ENCODE measurements at regions not wholly inside any gene's neighbourhood (a gene's known extent, or its start where the extent isn't known, plus 50 kb on each side); places are given as distances from the start of the nearest gene placed in this dataset.

DNA sequence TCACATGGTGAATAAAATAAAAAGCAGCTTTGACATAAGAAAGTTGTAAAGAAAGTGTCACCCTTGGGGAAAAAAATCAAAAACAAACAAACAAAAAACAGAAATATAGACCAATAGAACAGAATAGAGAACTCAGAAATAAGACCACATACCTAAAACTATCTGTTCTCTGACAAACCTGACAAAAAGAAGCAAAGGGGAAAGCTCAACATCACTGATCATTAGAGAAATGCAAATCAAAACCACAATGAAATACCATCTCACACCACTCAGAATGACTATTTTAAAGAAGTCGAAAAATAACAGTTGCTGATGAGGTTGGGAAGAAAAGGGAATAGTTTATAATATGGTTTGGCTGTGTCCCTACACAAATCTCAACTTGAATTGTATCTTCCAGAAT, 159.1 kb downstream of the TINAG start:
- DNase-seq: no peak
- H3K4me1 ChIP-seq: no peaks in the 10 kb centered on the region
- TF ChIP-seq, protein P1, sequence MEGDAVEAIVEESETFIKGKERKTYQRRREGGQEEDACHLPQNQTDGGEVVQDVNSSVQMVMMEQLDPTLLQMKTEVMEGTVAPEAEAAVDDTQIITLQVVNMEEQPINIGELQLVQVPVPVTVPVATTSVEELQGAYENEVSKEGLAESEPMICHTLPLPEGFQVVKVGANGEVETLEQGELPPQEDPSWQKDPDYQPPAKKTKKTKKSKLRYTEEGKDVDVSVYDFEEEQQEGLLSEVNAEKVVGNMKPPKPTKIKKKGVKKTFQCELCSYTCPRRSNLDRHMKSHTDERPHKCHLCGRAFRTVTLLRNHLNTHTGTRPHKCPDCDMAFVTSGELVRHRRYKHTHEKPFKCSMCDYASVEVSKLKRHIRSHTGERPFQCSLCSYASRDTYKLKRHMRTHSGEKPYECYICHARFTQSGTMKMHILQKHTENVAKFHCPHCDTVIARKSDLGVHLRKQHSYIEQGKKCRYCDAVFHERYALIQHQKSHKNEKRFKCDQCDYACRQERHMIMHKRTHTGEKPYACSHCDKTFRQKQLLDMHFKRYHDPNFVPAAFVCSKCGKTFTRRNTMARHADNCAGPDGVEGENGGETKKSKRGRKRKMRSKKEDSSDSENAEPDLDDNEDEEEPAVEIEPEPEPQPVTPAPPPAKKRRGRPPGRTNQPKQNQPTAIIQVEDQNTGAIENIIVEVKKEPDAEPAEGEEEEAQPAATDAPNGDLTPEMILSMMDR (IDR thresholded peaks at IDR 0.05): no peak
- H3K36me3 ChIP-seq: no peaks in the 10 kb centered on the region
- no peaks in the 10 kb centered on the region for H3K9me3 ChIP-seq
- no peak overlapping the region for H3K27ac ChIP-seq
- H3K4me3 ChIP-seq: no peak overlapping the region
- intact Hi-C loops (cut with DNase I): no loop called here
- WGBS, 2 donors: 78 to 79% methylated on average over 1 of the region's 1 CpG
- no peaks in the 10 kb centered on the region for H3K27me3 ChIP-seq
- no peak for ATAC-seq

DNA sequence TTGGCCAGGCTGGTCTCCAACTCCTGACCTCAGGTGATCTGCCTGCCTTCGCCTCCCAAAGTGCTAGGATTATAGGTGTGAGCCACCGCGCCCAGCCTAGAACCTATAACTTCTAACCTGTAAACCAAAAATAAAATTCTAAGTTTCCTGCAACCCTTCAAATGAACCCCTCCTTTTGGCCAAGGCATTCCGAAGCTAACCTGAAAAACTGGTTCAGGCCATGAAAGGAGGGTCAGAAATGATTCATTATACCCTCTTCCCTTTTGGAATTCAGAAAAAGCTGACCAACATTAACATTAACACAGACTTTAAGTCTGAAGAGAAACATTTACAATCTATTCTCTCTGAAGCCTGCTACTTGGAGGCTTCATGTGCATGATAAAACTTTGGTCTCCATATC, 165.1 kb downstream of the TINAG start:
- Histone ChIP-seq H3K27me3 (no peaks in the 10 kb centered on the region), H3K4me1 (no peaks in the 10 kb centered on the region), H3K27ac (no peak overlapping the region), H3K9me3 (no peaks in the 10 kb centered on the region), H3K36me3 (no peaks in the 10 kb centered on the region), H3K4me3 (no peak overlapping the region)
- no peak for DNase-seq
- intact Hi-C loops (cut with DNase I): no loop called here
- TF ChIP-seq, protein P1 (IDR thresholded peaks at IDR 0.05): no peak
- no peak for ATAC-seq
- WGBS, 2 donors: 86 to 91% methylated on average over 4 of the region's 4 CpGs

DNA sequence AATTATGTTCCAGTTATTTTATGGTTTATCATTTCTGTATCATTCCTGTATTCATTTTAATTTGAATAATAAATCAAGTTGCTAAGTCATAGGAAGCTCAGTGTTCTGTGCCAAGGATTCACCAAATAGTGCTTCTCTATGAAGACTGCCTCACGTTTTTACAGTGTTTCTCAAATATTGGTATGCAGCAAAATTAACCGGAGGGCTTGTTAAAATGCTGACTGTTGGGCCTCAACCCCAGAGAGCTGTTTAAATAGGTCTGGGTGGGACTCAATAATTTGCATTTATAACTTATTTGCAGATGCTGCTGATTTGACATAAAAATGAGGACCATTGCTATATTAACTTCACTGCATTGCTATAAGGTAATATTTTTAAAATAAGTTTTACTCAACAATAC, 166.7 kb downstream of the TINAG start:
- ATAC-seq: no peak
- H3K4me1 ChIP-seq: no peaks in the 10 kb centered on the region
- TF ChIP-seq, protein P1 (IDR thresholded peaks at IDR 0.05): no peak
- H3K27ac ChIP-seq: no peak overlapping the region
- 66 to 82% methylated on average over 2 of the region's 2 CpGs for WGBS, 2 donors
- no peak overlapping the region for H3K4me3 ChIP-seq
- intact Hi-C loops (cut with DNase I): no loop called here
- no peaks in the 10 kb centered on the region for H3K36me3 ChIP-seq
- H3K27me3 ChIP-seq: no peaks in the 10 kb centered on the region
- DNase-seq: no peak
- H3K9me3 ChIP-seq: no peaks in the 10 kb centered on the region

DNA sequence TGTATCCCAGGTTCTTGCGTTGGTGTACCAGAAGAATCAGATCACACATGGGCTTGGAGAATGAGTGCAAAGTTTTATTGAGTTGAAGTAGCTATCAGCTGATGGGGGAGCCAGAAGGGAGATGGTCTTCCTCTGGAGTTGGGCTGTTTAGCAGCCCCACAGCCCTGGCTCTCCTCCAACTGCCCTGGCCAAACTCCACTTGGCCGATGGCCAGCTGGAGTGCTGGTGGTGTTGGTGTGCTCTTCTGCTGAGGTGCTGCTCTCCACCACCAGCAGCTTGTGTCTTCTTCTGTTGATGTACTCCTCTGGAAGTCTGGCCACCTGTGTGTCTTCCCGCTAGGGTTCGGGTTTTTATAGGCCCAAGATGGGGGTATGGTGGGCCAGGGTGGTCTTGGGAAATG, 172.8 kb downstream of the TINAG start:
- no peaks in the 10 kb centered on the region for H3K4me1 ChIP-seq
- 81 to 86% methylated on average over 4 of the region's 4 CpGs for WGBS, 2 donors
- H3K27ac ChIP-seq: no peak overlapping the region
- DNase-seq (no peak), ATAC-seq (no peak)
- no peaks in the 10 kb centered on the region for H3K27me3 ChIP-seq
- no peak overlapping the region for H3K4me3 ChIP-seq
- H3K36me3 ChIP-seq: no peaks in the 10 kb centered on the region
- intact Hi-C loops (cut with DNase I): no loop called here
- TF ChIP-seq, protein P1 (IDR thresholded peaks at IDR 0.05): no peak
- H3K9me3 ChIP-seq: peaks cover 0 to 2% (median 0%) of the 10 kb centered on the region in 11 donors

DNA sequence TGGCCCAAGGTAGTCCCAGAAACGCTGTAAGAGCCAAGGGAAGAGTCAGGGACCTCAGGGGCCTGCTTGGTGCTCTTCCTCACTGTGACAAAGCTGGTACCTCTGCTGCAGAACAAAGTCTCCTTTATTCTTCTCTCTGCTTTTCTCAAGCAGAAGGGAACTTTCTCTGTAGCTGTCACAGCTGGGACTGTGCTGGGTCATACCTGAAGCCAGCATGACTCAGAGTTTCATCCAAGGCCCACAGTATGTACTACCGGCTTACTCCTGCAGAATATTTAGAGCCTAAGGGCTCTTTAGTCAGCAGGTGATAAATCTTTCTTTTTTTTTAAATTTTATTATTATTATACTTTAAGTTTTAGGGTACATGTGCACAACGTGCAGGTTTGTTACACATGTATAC, 183.2 kb downstream of the TINAG start:
- ATAC-seq (no peak), DNase-seq (no peak)
- whole genome bisulfite sequencing, 2 donors: 81 to 82% methylated on average over 3 of the region's 3 CpGs
- Histone ChIP-seq H3K4me1 (no peaks in the 10 kb centered on the region), H3K36me3 (no peaks in the 10 kb centered on the region), H3K4me3 (no peak overlapping the region), H3K27ac (no peak overlapping the region), H3K27me3 (no peaks in the 10 kb centered on the region), H3K9me3 (peaks cover 0 to 38% (median 4%) of the 10 kb centered on the region in 11 donors)
- intact Hi-C loops (cut with DNase I): no loop called here
- TF ChIP-seq, protein P1 (IDR thresholded peaks at IDR 0.05): no peak
